PFSK-1 (cell line): ENCODE measurements at regions not wholly inside any gene's neighbourhood (a gene's known extent, or its start where the extent isn't known, plus 50 kb on each side); places are given as distances from the start of the nearest gene placed in this dataset.

ENCODE experiments used
- FOXP2 ChIP-seq: optimal IDR thresholded peaks from 2 replicates; pipeline ENCODE3; 2011; ENCODE audit warnings: borderline replicate concordance, control low read depth, inconsistent platforms; ENCODE audit not compliant: insufficient read depth; ENCODE audit errors: extremely low read length, extremely low read depth
- POLR2AphosphoS5 ChIP-seq: IDR thresholded peaks from 2 replicates; pipeline ENCODE4 v1.6.1; 2012; ENCODE audit warnings: low read depth, mild to moderate bottlenecking, control low read depth, low read length, moderate library complexity
- REST ChIP-seq, 2 experiments: IDR thresholded peaks; 2 replicates each; pipeline versions ENCODE4 v1.6.1 to v1.8.0; 2011 to 2012; ENCODE audit warnings: low read depth in 2 of 2, low read length in 2 of 2, control low read depth in 1 of 2, inconsistent platforms in 1 of 2, mild to moderate bottlenecking in 1 of 2, moderate library complexity in 1 of 2; ENCODE audit not compliant: insufficient read depth in 1 of 2
- SIN3A ChIP-seq: IDR thresholded peaks from 2 replicates; pipeline ENCODE4 v1.6.1; 2012; ENCODE audit warnings: mild to moderate bottlenecking, low read length, moderate library complexity, borderline replicate concordance; ENCODE audit not compliant: insufficient read depth
- TAF1 ChIP-seq: IDR thresholded peaks from 2 replicates; pipeline ENCODE4 v1.6.1; 2012; ENCODE audit warnings: low read length, control low read depth, borderline replicate concordance; ENCODE audit not compliant: insufficient read depth

- TF ChIP-seq FOXP2: no peak
- no peak for TF ChIP-seq POLR2AphosphoS5
- TF ChIP-seq SIN3A: no peak
- no peak for TF ChIP-seq REST (IDR thresholded peaks at IDR 0.05; ENCODE audit: insufficient read depth in 1 of 2, low read depth in 2 of 2, low read length in 2 of 2)
- TF ChIP-seq TAF1: no peak
Measured at GRCh38 chr7:25578991-25579777, 350.9 kb upstream of the NPVF start.

- TF ChIP-seq SIN3A (no peak), TAF1 (no peak), POLR2AphosphoS5 (no peak), FOXP2 (no peak)
Measured at GRCh38 chr7:25579778-25580075, 351.4 kb upstream of the NPVF start.

- no peak for TF ChIP-seq FOXP2
- TF ChIP-seq POLR2AphosphoS5: no peak
- no peak for TF ChIP-seq REST (IDR thresholded peaks at IDR 0.05; ENCODE audit: insufficient read depth in 1 of 2, low read depth in 2 of 2, low read length in 2 of 2)
- TF ChIP-seq SIN3A: no peak
- no peak for TF ChIP-seq TAF1
Measured at GRCh38 chr7:25580141-25580540, 351.9 kb upstream of the NPVF start.

- TF ChIP-seq FOXP2 (no peak), SIN3A (no peak), POLR2AphosphoS5 (no peak), TAF1 (no peak), REST (IDR thresholded peaks at IDR 0.05; ENCODE audit: insufficient read depth in 1 of 2, low read depth in 2 of 2, low read length in 2 of 2) (no peak)
Measured at GRCh38 chr7:25583621-25584020, 355.3 kb upstream of the NPVF start.

GRCh38 chr7:25584112-25584938 is 356.0 kb upstream of the NPVF start:
- no peak for TF ChIP-seq POLR2AphosphoS5
- TF ChIP-seq SIN3A: no peak
- TF ChIP-seq TAF1: no peak
- no peak for TF ChIP-seq FOXP2
- TF ChIP-seq REST (IDR thresholded peaks at IDR 0.05; ENCODE audit: insufficient read depth in 1 of 2, low read depth in 2 of 2, low read length in 2 of 2): no peak
